Adrenal gland (tissue), 9 donors: ENCODE measurements at regions not wholly inside any gene's neighbourhood (a gene's known extent, or its start where the extent isn't known, plus 50 kb on each side); places are given as distances from the start of the nearest gene placed in this dataset.

Source experiments
- DNase-seq, 7 donors: peaks; one replicate each; pipeline ENCODE4 v3.0.0-alpha.2; 2019 to 2020
- H3K27ac ChIP-seq, 5 donors: fragments of 200-600 bp; sonication (generic) in 4 of 5; 1 replicate in 3 of 5; 2 replicates in 2 of 5; pipeline versions ENCODE4 v1.5.1 to v1.8.0; 2016 to 2020; ENCODE audit warnings: mild to moderate bottlenecking in 1 of 5
- H3K27me3 ChIP-seq: fragments of 200-600 bp; 2 replicates; pipeline ENCODE4 v1.8.0; 2021
- H3K36me3 ChIP-seq, 2 donors: fragments of 200-600 bp; replicated peaks in 1 of 2; 1 replicate in 1 of 2; 2 replicates in 1 of 2; pipeline versions ENCODE4 v1.5.1 to v1.8.0; 2018 to 2022
- H3K4me1 ChIP-seq, 2 donors: fragments of 200-600 bp; replicated peaks in 1 of 2; 1 replicate in 1 of 2; 2 replicates in 1 of 2; pipeline versions ENCODE4 v1.5.1 to v1.8.0; 2018 to 2021
- H3K4me3 ChIP-seq, 4 donors: fragments of 200-600 bp; sonication (generic) in 3 of 4; one replicate each; pipeline ENCODE4 v1.5.1; 2016 to 2018
- H3K9me3 ChIP-seq, 3 donors: fragments of 200-600 bp; sonication (generic) in 1 of 3; replicated peaks in 1 of 3; 1 replicate in 2 of 3; 2 replicates in 1 of 3; pipeline versions ENCODE4 v1.5.1 to v1.8.0; 2016 to 2021
- POLR2A ChIP-seq, 2 donors: fragments of 450-650 bp; IDR thresholded peaks; one replicate each; pipeline ENCODE4 v1.6.1; 2017; ENCODE audit warnings: antibody characterized with exemption in 2 of 2, mild to moderate bottlenecking in 2 of 2, moderate library complexity in 1 of 2
- WGBS, 4 donors: extraction: QIAGEN DNeasy Blood & Tissue Kit in 2 of 4; methylation state at CpG; one replicate each; pipeline versions ENCODE4 v1.1.5 to v1.1.7; 2013 to 2017; 5-methylcytosine and 5-hydroxymethylcytosine counted together
- intact Hi-C, 2 donors: fragments of 100-400 bp; cut with DNase I; formaldehyde crosslinking; loops; one replicate each; pipeline versions ENCODE4 v1.14.1 to v1.15.0; 2022 to 2023
- TF ChIP-seq, protein P1 (sequence below), 6 experiments: fragments of 450-650 bp in 4 of 6; fragments of 200-600 bp in 2 of 6; sonication (generic) in 1 of 6; IDR thresholded peaks; 1 replicate in 5 of 6; 2 replicates in 1 of 6; pipeline versions ENCODE4 v1.5.1 to v1.8.0; 2016 to 2021; ENCODE audit warnings: antibody characterized with exemption in 6 of 6, mild to moderate bottlenecking in 2 of 6, moderate library complexity in 1 of 6
- donor health status: healthy with polysubstance abuse.
- donor health status: Bipolar disorder and iron deficiency.
- donor health status: DM: yes; HTN: yes; CAD: no.
- donor health status: DM: no; HTN: no; CAD: no.
- donor health status: DM: no; HTN: no; CAD: no.

DNA sequence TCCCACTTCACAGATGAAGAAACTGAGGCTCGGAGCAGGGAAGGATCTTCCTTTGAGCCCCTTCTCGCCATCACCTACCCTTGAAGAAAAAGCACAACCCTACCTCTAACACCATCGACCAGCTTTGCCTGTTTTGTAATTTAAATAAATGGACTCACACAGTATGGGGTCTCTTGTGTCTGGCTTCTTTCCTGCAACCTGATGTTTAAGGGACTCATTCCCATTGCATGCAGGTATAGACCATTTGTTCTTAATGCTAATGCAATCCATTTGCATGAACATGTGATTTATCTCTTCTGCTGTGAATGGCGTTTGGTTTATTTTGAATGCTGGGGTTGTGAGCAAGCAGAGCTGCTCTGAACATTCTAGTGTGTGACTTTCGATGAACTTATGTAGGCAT lies 150.8 kb upstream of the FOXF1 start:
- H3K4me1 ChIP-seq = no peaks in the 10 kb centered on the region
- H3K4me3 ChIP-seq = no peak overlapping the region
- 39 to 51% (median 45%) methylated on average over 4 to 5 of the region's 5 CpGs for WGBS, 4 donors
- DNase-seq = no peak
- no peaks in the 10 kb centered on the region for H3K9me3 ChIP-seq
- no peak overlapping the region for H3K27ac ChIP-seq
- H3K36me3 ChIP-seq = no peaks in the 10 kb centered on the region
- TF ChIP-seq, protein P1, sequence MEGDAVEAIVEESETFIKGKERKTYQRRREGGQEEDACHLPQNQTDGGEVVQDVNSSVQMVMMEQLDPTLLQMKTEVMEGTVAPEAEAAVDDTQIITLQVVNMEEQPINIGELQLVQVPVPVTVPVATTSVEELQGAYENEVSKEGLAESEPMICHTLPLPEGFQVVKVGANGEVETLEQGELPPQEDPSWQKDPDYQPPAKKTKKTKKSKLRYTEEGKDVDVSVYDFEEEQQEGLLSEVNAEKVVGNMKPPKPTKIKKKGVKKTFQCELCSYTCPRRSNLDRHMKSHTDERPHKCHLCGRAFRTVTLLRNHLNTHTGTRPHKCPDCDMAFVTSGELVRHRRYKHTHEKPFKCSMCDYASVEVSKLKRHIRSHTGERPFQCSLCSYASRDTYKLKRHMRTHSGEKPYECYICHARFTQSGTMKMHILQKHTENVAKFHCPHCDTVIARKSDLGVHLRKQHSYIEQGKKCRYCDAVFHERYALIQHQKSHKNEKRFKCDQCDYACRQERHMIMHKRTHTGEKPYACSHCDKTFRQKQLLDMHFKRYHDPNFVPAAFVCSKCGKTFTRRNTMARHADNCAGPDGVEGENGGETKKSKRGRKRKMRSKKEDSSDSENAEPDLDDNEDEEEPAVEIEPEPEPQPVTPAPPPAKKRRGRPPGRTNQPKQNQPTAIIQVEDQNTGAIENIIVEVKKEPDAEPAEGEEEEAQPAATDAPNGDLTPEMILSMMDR (IDR thresholded peaks at IDR 0.05) = no peak
- TF ChIP-seq POLR2A (IDR thresholded peaks at IDR 0.05) = no peak
- H3K27me3 ChIP-seq = no peaks in the 10 kb centered on the region
- intact Hi-C loops = no loop called here

DNA sequence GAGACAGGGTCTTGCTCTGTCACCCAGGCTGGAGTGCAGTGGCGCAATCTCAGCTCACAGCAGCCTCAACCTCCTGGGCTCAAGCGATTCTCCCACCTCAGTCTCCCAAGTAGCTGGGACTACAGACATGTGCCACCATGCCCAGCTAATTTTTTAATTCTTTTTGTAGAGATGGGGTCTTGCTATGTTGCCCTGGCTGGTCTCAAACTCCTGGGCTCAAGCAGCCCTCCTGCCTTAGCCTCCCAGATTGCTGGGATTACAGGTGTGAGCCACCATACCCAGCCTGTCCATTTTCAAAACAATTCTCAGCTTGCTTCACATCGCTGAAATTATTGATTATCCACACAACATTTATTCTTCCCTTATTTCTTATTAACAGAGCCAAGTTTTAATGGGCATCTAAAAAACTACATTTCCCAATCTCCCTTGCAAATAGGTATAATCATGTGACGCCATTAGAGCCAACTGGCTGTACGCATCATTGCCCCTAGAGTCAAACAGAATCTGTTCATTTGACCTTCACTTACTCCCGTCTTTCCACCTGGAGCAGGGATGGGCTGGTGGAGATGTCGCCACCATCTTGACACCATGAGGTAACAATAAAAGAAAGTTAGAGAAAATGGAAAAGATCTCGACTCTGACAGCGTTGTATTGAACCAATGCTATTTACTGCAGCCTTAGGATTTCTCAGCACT lies 148.0 kb upstream of the FOXF1 start:
- DNase-seq = no peak
- intact Hi-C loops = no loop called here
- WGBS, 4 donors = 75 to 82% (median 81%) methylated on average over 9 of the region's 9 CpGs
- Histone ChIP-seq H3K4me1 (no peaks in the 10 kb centered on the region), H3K9me3 (no peaks in the 10 kb centered on the region), H3K27ac (no peak overlapping the region), H3K27me3 (no peaks in the 10 kb centered on the region), H3K4me3 (no peak overlapping the region), H3K36me3 (no peaks in the 10 kb centered on the region)
- TF ChIP-seq, protein P1 (IDR thresholded peaks at IDR 0.05) = no peak
- no peak for TF ChIP-seq POLR2A (IDR thresholded peaks at IDR 0.05)

DNA sequence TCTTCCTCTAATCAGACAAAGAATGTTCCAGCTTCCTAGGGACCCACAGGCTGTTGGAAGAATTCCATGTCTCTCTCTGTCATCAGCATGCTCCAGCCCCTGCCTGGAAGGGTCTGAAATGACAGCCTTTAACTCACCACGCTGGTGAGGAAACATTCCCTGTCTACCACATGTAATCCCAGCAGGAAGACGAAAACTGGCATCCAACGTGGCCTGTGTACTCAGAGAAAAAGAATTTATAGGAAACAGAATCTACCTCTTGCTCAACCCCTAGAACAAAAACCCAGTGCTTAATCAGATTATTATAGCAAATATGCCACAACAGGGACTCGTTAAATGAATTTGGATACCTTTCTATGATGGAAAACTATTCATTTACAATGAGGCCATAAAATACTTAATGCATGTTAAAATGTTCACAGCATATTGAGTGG lies 147.3 kb upstream of the FOXF1 start:
- H3K36me3 ChIP-seq = no peaks in the 10 kb centered on the region
- H3K4me1 ChIP-seq = no peaks in the 10 kb centered on the region
- no peaks in the 10 kb centered on the region for H3K27me3 ChIP-seq
- no peak for DNase-seq
- intact Hi-C loops = no loop called here
- no peaks in the 10 kb centered on the region for H3K9me3 ChIP-seq
- WGBS, 4 donors = 40 to 49% (median 41%) methylated on average over 4 of the region's 4 CpGs
- TF ChIP-seq, protein P1 (IDR thresholded peaks at IDR 0.05) = no peak
- TF ChIP-seq POLR2A (IDR thresholded peaks at IDR 0.05) = no peak
- H3K27ac ChIP-seq = no peak overlapping the region
- no peak overlapping the region for H3K4me3 ChIP-seq

DNA sequence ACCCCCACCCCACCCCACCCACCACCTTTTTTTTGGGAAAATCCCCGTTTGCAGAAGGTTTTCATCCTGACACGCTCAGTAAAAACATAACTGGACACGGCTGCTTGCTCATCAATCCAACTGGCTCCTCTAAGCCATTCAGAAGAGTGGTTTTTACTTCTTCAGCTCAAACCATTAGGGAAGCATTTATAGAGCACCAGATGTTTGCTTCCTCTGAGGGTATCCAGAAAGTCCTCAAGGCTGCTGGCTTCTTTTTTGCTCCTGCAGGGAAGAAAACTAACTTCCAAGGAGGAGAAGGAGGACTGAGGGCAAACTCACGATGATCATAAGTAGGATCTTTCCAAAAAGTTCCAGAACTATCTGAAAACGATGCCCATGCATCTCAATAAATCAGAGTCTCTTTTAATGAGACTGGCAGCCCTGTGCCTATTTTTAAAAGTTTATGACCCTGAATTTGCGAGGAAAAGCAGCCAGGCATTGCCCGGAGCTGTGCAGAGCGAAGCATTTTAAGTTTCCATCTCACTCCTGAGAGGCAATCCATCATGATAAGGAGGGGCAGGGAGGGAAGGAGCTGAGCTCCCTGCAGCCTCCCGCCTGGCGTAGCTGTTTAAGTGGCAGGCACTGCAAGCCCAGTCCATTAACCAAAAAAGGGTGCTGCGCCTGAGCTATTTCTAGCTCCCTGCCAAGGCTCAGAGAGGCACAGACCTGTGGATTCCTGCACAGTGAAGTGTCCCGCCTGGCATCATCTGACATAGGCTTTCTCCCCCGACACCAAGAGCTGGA lies 146.3 kb upstream of the FOXF1 start:
- TF ChIP-seq POLR2A (IDR thresholded peaks at IDR 0.05) = no peak
- TF ChIP-seq, protein P1 (IDR thresholded peaks at IDR 0.05) = no peak
- no peak overlapping the region for H3K27ac ChIP-seq
- no peaks in the 10 kb centered on the region for H3K9me3 ChIP-seq
- H3K4me1 ChIP-seq = no peaks in the 10 kb centered on the region
- WGBS, 4 donors = 23 to 34% (median 27%) methylated on average over 12 to 13 of the region's 13 CpGs
- intact Hi-C loops = no loop called here
- no peak overlapping the region for H3K4me3 ChIP-seq
- no peaks in the 10 kb centered on the region for H3K27me3 ChIP-seq
- DNase-seq = no peak
- no peaks in the 10 kb centered on the region for H3K36me3 ChIP-seq
